GM12878 (cell line): ENCODE measurements at regions not wholly inside any gene's neighbourhood (a gene's known extent, or its start where the extent isn't known, plus 50 kb on each side); places are given as distances from the start of the nearest gene placed in this dataset.

ENCODE experiments used
- ATAC-seq: fragments of 200-7000 bp; cut with Tn5 transposase; 3 replicates; pipeline ENCODE4 v1.9.1; 2020; ENCODE audit warnings: mild to moderate bottlenecking, moderate library complexity
- BruUV-seq: library from RNA; stranded (reverse); fragments of 400-500 nt; replicated peaks from 2 replicates; lab custom pipeline; 2021; lab: Mats Ljungman, UMichigan
- CTCF ChIA-PET: fragments of 300-600 bp; sonication (Branson Sonifier 250); formaldehyde crosslinking; extraction: SDS; loops from one replicate; lab custom pipeline; 2021; ENCODE audit warnings: inconsistent platforms; lab: Yijun Ruan, JAX
- POLR2A ChIA-PET: fragments of 350-600 bp; formaldehyde crosslinking; extraction: SDS; loops from one replicate; lab custom pipeline; 2021; ENCODE audit warnings: inconsistent platforms; lab: Charles Lee
- RAD21 ChIA-PET: fragments of 300-600 bp; sonication (Branson Sonifier 250); formaldehyde crosslinking; loops from one replicate; lab custom pipeline; 2023; ENCODE audit warnings: antibody characterized with exemption; ENCODE audit not compliant: unreplicated experiment; lab: Charles Lee
- SMC1A ChIA-PET: fragments of 300-600 bp; sonication (Branson Sonifier 250); formaldehyde crosslinking; loops from one replicate; lab custom pipeline; 2023; ENCODE audit not compliant: unreplicated experiment, uncharacterized antibody; lab: Charles Lee
- DNase-seq: peaks from one replicate; pipeline ENCODE4 v3.0.0-alpha.2; 2011; ENCODE audit warnings: low read depth, low spot score
- FAIRE-seq: peaks from 3 replicates; lab custom pipeline; 2011; peaks lifted over from hg19 to GRCh38; lab: Jason Lieb, UNC
- H2AFZ ChIP-seq: 2 replicates; pipeline ENCODE4 v1.6.0; 2011; ENCODE audit warnings: low read depth, low read length, control low read depth; ENCODE audit not compliant: control insufficient read depth
- H3K27ac ChIP-seq: 2 replicates; pipeline ENCODE4 v1.5.1; 2011; ENCODE audit warnings: control low read depth; ENCODE audit not compliant: control insufficient read depth, insufficient read depth
- H3K27me3 ChIP-seq, 2 experiments: replicated peaks in 1 of 2; 2 replicates each; pipeline versions ENCODE4 v1.6.0 to v1.6.1; 2011; ENCODE audit warnings: low read length in 1 of 2; ENCODE audit not compliant: control insufficient read depth in 2 of 2, insufficient read depth in 2 of 2
- H3K36me3 ChIP-seq, 2 experiments: 2 replicates each; pipeline ENCODE4 v1.5.1; 2011; ENCODE audit warnings: low read length in 1 of 2; ENCODE audit not compliant: control insufficient read depth in 2 of 2, insufficient read depth in 2 of 2
- H3K4me1 ChIP-seq: 2 replicates; pipeline ENCODE4 v1.6.1; 2011; ENCODE audit warnings: mild to moderate bottlenecking, low read length, moderate library complexity, mixed read lengths; ENCODE audit not compliant: control insufficient read depth, insufficient read depth
- H3K4me2 ChIP-seq: 2 replicates; pipeline ENCODE4 v1.6.0; 2011; ENCODE audit warnings: control low read depth; ENCODE audit not compliant: control insufficient read depth, insufficient read depth
- H3K4me3 ChIP-seq: fragments of 200-600 bp; sonication (generic); 2 replicates; pipeline ENCODE4 v1.5.1; 2016
- H3K79me2 ChIP-seq: 2 replicates; pipeline ENCODE4 v1.6.0; 2011; ENCODE audit warnings: low read length; ENCODE audit not compliant: control insufficient read depth, insufficient read depth
- H3K9ac ChIP-seq: 2 replicates; pipeline ENCODE4 v1.8.0; 2011; ENCODE audit warnings: low read length, control low read depth, mixed read lengths; ENCODE audit not compliant: control insufficient read depth, insufficient read depth
- H3K9me3 ChIP-seq: replicated peaks from 3 replicates; pipeline ENCODE4 v1.5.1; 2011; ENCODE audit warnings: mild to moderate bottlenecking, low read length; ENCODE audit not compliant: control insufficient read depth, insufficient read depth
- H4K20me1 ChIP-seq: 2 replicates; pipeline ENCODE4 v1.6.0; 2011; ENCODE audit not compliant: control insufficient read depth, insufficient read depth
- ATF7 ChIP-seq: fragments of 450-650 bp; IDR thresholded peaks from 2 replicates; pipeline ENCODE4 v1.6.1; 2016; ENCODE audit warnings: low read depth, mild to moderate bottlenecking
- BRCA1 ChIP-seq: IDR thresholded peaks from 2 replicates; pipeline ENCODE4 v1.6.1; 2011; ENCODE audit warnings: low read depth, low read length, improper control_type of control experiment
- FOXK2 ChIP-seq: fragments of 450-650 bp; IDR thresholded peaks from 2 replicates; pipeline ENCODE4 v1.6.1; 2017; ENCODE audit warnings: mild to moderate bottlenecking, moderate library complexity
- JUND ChIP-seq: IDR thresholded peaks from 2 replicates; pipeline ENCODE4 v1.6.1; 2012; ENCODE audit warnings: low read depth, mild to moderate bottlenecking, low read length, improper control_type of control experiment, moderate library complexity
- KAT2A ChIP-seq: conservative IDR thresholded peaks from 2 replicates; pipeline ENCODE4 v1.6.1; 2011; ENCODE audit warnings: low read depth, low read length; ENCODE audit not compliant: control insufficient read depth
- NFIC ChIP-seq: IDR thresholded peaks from 2 replicates; pipeline ENCODE4 v1.6.1; 2012; ENCODE audit warnings: low read depth, mild to moderate bottlenecking, inconsistent platforms, low read length, moderate library complexity
- NRF1 ChIP-seq: conservative IDR thresholded peaks from 2 replicates; pipeline ENCODE4 v1.6.1; 2011; ENCODE audit warnings: mild to moderate bottlenecking, low read depth, low read length, improper control_type of control experiment
- POLR2A ChIP-seq: IDR thresholded peaks from 2 replicates; pipeline ENCODE4 v1.6.1; 2011; ENCODE audit warnings: low read depth, mild to moderate bottlenecking, low read length
- RCOR1 ChIP-seq: conservative IDR thresholded peaks from 2 replicates; pipeline ENCODE4 v1.6.1; 2012; ENCODE audit warnings: low read depth, low read length, improper control_type of control experiment
- SMAD1 ChIP-seq: fragments of 450-650 bp; IDR thresholded peaks from 2 replicates; pipeline ENCODE4 v1.6.1; 2018; ENCODE audit warnings: mild to moderate bottlenecking, low read depth; ENCODE audit not compliant: partially characterized antibody
- SP1 ChIP-seq: IDR thresholded peaks from one replicate; pipeline ENCODE4 v1.6.1; 2011; ENCODE audit warnings: low read depth, low read length
- STAT3 ChIP-seq: IDR thresholded peaks from 2 replicates; pipeline ENCODE4 v1.6.1; 2011; ENCODE audit warnings: low read depth, low read length, improper control_type of control experiment
- TBL1XR1 ChIP-seq: IDR thresholded peaks from 2 replicates; pipeline ENCODE4 v1.6.1; 2012; ENCODE audit warnings: low read depth, low read length, improper control_type of control experiment
- ZNF207 ChIP-seq: fragments of 450-650 bp; IDR thresholded peaks from 2 replicates; pipeline ENCODE4 v1.6.1; 2014; ENCODE audit warnings: antibody characterized with exemption, mild to moderate bottlenecking, borderline replicate concordance
- ZNF274 ChIP-seq: IDR thresholded peaks from one replicate; pipeline ENCODE4 v1.8.0; 2011; ENCODE audit not compliant: insufficient read length, insufficient read depth
- WGBS: methylation state at CpG from one replicate; pipeline ENCODE4 v1.1.6; 2016; ENCODE audit warnings: low lambda C conversion rate; ENCODE audit not compliant: insufficient replicate concordance, insufficient coverage; ENCODE audit errors: missing lambda C conversion rate; 5-methylcytosine and 5-hydroxymethylcytosine counted together
- in situ Hi-C: fragments of 300-500 bp; cut with MboI; formaldehyde crosslinking; loops from 9 replicates; pipeline ENCODE4 v1.14.3; 2018; ENCODE audit warnings: mixed read lengths
- intact Hi-C: fragments of 100-400 bp; cut with micrococcal nuclease; formaldehyde crosslinking; loops from one replicate; pipeline ENCODE4 v1.14.2; 2022; ENCODE audit not compliant: unreplicated experiment
- TF ChIP-seq, protein P1 (sequence below): IDR thresholded peaks from 2 replicates; pipeline ENCODE4 v1.6.1; 2011; ENCODE audit warnings: borderline replicate concordance, low read depth, mild to moderate bottlenecking, moderate library complexity, mixed read lengths, low read length; ENCODE audit not compliant: insufficient read depth; ENCODE audit errors: extremely low read length
- TF ChIP-seq, protein P2 (sequence below): IDR thresholded peaks from 2 replicates; pipeline ENCODE4 v1.6.1; 2012; ENCODE audit warnings: low read depth, low read length, improper control_type of control experiment
- TF ChIP-seq, protein P3 (sequence below): fragments of 150-350 bp; IDR thresholded peaks from 2 replicates; pipeline ENCODE4 v1.6.1; 2016; ENCODE audit warnings: low read depth, low read length
- TF ChIP-seq, protein P4 (sequence below): fragments of 450-650 bp; IDR thresholded peaks from 2 replicates; pipeline ENCODE4 v1.6.1; 2017; ENCODE audit warnings: low read depth, mild to moderate bottlenecking, moderate library complexity

DNA sequence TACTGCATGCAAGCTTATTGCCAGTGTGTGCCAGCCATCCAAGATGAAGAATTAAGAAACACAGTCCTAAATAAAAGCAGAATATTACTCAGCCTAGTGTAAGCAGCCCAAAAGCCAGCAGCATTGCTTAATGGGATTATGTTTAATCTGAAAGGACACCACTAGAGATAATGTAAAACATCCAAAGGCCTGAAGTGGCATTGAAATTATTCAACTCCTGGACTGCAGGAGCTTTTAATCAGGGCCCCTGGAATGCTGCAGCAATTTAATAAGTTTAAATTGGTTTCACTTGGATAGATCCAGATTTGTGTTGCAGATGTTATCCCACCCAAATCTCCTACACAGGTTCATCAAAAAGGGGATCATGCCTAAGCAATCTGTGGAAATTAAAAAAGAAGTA lies 193.0 kb downstream of the C12orf50 start (continued):
- TF ChIP-seq, protein P1, sequence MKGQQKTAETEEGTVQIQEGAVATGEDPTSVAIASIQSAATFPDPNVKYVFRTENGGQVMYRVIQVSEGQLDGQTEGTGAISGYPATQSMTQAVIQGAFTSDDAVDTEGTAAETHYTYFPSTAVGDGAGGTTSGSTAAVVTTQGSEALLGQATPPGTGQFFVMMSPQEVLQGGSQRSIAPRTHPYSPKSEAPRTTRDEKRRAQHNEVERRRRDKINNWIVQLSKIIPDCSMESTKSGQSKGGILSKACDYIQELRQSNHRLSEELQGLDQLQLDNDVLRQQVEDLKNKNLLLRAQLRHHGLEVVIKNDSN: no peak
- no peak for TF ChIP-seq TBL1XR1
- TF ChIP-seq JUND: no peak
- TF ChIP-seq, all 136 proteins: peak for 0

DNA sequence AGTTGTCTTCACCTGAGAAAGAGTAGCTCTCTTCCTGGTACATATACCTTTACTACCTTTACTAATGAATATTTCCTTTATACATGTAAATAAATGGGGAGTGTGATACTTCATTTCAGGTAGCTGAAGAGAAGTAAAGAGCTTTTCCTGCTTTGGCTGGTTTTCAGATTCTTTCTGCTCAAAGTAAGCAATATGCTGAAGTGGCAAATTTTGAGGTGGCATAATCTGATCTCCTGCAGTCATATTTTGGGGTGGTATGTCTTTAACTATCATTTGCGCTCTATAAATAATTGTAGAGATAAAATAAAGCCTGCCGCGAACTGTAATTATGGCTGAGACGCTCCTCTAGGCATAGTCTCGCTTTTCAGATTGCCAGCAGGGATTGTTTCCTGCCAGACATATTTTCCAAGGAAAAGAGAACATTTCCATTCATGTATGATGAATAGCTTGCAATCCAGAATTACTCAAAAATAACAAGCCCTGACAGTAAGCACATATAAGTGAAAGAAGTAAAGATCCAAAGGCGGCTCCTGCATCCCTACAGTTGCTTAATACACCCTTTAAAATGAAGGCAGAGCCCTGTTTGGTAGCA lies 200.7 kb downstream of the C12orf50 start:
- BruUV-seq: no TSS peak
- WGBS: 67% methylated on average over 6 of the region's 6 CpGs
- in situ Hi-C loops: no loop called here
- Histone ChIP-seq H3K9ac (no peak overlapping the region), H3K4me1 (no peaks in the 10 kb centered on the region), H3K79me2 (no peaks in the 10 kb centered on the region), H2AFZ (no peak overlapping the region), H3K4me3 (no peak overlapping the region), H3K27ac (no peak overlapping the region), H4K20me1 (no peaks in the 10 kb centered on the region), H3K4me2 (no peak overlapping the region), H3K36me3 (no peaks in the 10 kb centered on the region), H3K27me3 (no peaks in the 10 kb centered on the region), H3K9me3 (no peaks in the 10 kb centered on the region)
- FAIRE-seq (no peak), ATAC-seq (no peak), DNase-seq (no peak)
- intact Hi-C loops: no loop called here
- ChIA-PET RAD21 (no interaction called here), SMC1A (no interaction called here), POLR2A (no interaction called here), CTCF (interaction anchor here (1.6 kb wide), 1 partner anchor 20 kb away, joined by 5 read pairs; no protein-coding TSS in a partner anchor)
- TF ChIP-seq ZNF207 (no peak), STAT3 (no peak), FOXK2 (no peak), SMAD1 (no peak), RCOR1 (no peak), BRCA1 (no peak), NFIC (no peak), NRF1 (no peak), ATF7 (no peak), KAT2A (no peak), SP1 (no peak), POLR2A (no peak), ZNF274 (no peak)
- TF ChIP-seq, protein P2, sequence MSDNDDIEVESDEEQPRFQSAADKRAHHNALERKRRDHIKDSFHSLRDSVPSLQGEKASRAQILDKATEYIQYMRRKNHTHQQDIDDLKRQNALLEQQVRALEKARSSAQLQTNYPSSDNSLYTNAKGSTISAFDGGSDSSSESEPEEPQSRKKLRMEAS: no peak
- TF ChIP-seq, protein P3, sequence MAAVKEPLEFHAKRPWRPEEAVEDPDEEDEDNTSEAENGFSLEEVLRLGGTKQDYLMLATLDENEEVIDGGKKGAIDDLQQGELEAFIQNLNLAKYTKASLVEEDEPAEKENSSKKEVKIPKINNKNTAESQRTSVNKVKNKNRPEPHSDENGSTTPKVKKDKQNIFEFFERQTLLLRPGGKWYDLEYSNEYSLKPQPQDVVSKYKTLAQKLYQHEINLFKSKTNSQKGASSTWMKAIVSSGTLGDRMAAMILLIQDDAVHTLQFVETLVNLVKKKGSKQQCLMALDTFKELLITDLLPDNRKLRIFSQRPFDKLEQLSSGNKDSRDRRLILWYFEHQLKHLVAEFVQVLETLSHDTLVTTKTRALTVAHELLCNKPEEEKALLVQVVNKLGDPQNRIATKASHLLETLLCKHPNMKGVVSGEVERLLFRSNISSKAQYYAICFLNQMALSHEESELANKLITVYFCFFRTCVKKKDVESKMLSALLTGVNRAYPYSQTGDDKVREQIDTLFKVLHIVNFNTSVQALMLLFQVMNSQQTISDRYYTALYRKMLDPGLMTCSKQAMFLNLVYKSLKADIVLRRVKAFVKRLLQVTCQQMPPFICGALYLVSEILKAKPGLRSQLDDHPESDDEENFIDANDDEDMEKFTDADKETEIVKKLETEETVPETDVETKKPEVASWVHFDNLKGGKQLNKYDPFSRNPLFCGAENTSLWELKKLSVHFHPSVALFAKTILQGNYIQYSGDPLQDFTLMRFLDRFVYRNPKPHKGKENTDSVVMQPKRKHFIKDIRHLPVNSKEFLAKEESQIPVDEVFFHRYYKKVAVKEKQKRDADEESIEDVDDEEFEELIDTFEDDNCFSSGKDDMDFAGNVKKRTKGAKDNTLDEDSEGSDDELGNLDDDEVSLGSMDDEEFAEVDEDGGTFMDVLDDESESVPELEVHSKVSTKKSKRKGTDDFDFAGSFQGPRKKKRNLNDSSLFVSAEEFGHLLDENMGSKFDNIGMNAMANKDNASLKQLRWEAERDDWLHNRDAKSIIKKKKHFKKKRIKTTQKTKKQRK: no peak
- TF ChIP-seq, protein P4, sequence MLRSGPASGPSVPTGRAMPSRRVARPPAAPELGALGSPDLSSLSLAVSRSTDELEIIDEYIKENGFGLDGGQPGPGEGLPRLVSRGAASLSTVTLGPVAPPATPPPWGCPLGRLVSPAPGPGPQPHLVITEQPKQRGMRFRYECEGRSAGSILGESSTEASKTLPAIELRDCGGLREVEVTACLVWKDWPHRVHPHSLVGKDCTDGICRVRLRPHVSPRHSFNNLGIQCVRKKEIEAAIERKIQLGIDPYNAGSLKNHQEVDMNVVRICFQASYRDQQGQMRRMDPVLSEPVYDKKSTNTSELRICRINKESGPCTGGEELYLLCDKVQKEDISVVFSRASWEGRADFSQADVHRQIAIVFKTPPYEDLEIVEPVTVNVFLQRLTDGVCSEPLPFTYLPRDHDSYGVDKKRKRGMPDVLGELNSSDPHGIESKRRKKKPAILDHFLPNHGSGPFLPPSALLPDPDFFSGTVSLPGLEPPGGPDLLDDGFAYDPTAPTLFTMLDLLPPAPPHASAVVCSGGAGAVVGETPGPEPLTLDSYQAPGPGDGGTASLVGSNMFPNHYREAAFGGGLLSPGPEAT: no peak
